HL-60 (cell line): ENCODE measurements at regions not wholly inside any gene's neighbourhood (a gene's known extent, or its start where the extent isn't known, plus 50 kb on each side); places are given as distances from the start of the nearest gene placed in this dataset.

Source experiments
- CTCF ChIP-seq: IDR thresholded peaks from one replicate; pipeline ENCODE4 v1.5.1; 2011; ENCODE audit warnings: low read length, control low read depth, inconsistent platforms; ENCODE audit not compliant: insufficient read depth
- GABPA ChIP-seq: IDR thresholded peaks from 2 replicates; pipeline ENCODE4 v1.6.1; 2012; ENCODE audit warnings: low read depth
- POLR2AphosphoS5 ChIP-seq: IDR thresholded peaks from 2 replicates; pipeline ENCODE4 v1.6.1; 2012; ENCODE audit warnings: low read depth
- REST ChIP-seq: IDR thresholded peaks from 2 replicates; pipeline ENCODE4 v1.6.1; 2012; ENCODE audit warnings: low read depth; ENCODE audit not compliant: insufficient replicate concordance
- SPI1 ChIP-seq: IDR thresholded peaks from 2 replicates; pipeline ENCODE4 v1.6.1; 2012; ENCODE audit warnings: low read depth, mild to moderate bottlenecking, borderline replicate concordance

- no peak for TF ChIP-seq CTCF
- TF ChIP-seq POLR2AphosphoS5, result no peak
- TF ChIP-seq SPI1, result no peak
- TF ChIP-seq REST, result no peak
- no peak for TF ChIP-seq GABPA
These were observed 92.5 kb upstream of the KL start for GRCh38 chr13:32923725-32924124.
